GM21447 (cell line): ENCODE measurements at regions not wholly inside any gene's neighbourhood (a gene's known extent, or its start where the extent isn't known, plus 50 kb on each side); places are given as distances from the start of the nearest gene placed in this dataset.

Source experiments
- ATAC-seq: cut with Tn5 transposase; IDR thresholded peaks from one replicate; pipeline ENCODE4 v1.9.1; 2021; ENCODE audit not compliant: unreplicated experiment

DNA sequence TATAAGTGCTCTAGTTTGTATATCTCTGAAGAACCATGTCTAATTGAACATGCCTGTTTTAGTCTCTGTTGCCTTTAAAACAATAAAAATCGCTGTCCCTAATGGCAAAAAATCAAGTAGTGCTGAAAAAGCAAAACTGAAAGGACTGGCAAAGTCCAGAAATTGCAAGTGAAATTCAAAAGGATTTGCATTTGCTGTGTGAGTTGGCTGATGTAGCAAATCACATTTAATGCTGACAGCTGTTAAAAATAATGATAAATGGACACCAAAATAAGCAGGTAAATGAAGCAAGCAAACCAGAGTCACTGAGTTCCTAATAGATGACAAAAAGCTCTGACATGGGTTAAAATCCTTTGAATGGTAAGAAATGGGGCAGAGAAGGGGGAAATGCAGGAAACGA is 874.1 kb downstream of the GRM8 start:
- ATAC-seq: peak; percentile 66

DNA sequence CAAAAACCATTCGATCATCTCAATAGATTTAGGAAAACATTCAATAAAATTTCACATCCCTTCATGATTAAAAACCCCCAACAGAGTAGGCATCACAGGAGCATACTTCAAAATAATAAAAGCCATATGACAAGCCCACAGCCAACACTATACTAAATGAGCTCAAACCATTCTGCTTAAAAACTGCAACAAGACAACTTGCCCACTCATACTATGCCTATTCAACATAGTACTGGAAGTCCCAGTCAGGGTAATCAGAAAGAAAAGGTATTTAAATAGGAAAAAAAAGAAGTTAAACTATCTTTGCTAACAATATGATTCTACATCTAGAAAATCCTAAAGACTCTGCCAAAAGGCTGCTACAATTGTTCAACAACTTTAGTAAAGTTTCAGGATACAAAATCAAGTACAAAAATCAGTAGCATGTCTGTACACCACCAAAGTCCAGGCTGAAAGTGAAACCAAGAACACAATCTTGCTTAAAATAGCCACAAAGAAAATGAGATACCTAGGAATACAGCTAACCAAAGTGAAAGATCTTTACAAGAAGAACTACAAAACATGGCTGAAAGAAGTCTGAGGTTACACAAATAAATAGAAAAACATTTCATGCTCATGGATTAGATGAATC is 882.6 kb downstream of the GRM8 start:
- peak; percentile 93 for ATAC-seq

DNA sequence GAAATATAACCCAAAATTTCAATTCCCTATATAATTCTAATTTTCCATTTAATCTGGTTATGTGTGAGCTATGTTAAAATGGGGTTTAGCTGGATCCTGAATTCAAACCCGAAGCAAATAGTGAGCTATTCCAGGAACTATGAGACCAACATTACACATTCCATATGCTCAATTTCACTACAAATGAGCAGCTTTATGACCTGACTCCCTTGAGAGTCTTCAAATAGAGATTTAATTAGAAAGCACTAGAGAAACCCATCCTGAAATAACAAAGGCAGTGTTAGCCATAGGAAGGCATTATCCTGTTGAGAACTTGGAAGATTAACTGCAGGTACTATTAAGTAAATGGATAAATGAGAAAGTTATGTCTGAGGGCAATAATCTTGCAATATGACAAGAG is 890.0 kb downstream of the GRM8 start:
- no peak for ATAC-seq

DNA sequence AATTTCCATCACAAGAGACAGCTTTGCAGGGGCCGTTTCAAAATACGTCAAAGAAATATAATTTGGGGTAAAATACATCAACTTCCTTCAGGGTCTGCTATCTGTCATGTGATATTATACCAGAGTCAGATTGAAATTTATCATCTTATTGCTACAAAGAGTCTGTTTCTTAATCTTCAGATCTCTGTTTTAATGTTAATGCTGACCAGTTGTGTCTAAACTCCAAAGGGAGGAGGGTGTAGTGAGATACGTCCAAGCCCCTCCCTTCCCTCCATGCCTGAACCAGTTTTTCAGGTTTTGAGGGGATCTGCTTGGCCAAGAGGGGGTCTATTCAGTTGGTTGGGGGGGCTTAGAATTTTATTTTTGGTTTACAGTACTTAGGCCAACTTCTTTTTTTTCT is 891.6 kb downstream of the GRM8 start:
- no peak for ATAC-seq

DNA sequence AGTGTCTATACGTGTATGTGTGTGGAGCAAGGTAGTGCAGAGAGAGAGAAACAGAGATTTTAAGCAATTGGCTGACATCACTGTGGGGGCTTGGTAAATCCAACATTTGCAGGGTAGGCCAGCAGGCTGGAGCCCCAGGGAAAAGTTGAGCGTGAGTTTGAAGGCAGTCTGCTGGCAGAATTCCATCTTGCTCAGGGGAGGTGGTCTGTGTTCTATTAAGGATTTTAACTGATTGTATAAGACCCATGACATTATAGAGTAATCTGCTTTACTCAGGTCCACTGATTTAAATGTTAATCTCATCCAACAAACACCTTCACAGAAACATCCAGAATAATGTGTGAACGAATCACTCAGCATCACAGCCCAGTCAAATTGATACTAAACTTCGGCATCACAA is 912.9 kb downstream of the GRM8 start:
- no peak for ATAC-seq

DNA sequence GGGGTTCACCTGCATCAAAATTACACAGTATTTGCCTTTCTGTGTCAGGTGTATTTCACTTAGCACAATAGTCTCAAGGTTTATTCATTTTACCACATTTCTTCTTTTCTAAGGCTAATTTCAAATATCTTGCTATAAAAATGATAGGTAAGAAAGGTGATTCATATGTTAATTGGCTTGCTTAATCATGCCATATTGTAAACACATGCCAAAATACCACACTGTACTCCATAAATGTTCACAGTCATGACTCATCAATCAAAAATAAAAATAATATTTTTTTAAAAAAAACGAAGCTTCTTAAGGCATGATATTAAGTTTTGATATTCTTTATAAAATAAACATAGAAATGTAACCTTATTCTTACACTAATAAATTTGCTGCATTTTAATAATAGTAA is 947.1 kb downstream of the GRM8 start:
- ATAC-seq: no peak

DNA sequence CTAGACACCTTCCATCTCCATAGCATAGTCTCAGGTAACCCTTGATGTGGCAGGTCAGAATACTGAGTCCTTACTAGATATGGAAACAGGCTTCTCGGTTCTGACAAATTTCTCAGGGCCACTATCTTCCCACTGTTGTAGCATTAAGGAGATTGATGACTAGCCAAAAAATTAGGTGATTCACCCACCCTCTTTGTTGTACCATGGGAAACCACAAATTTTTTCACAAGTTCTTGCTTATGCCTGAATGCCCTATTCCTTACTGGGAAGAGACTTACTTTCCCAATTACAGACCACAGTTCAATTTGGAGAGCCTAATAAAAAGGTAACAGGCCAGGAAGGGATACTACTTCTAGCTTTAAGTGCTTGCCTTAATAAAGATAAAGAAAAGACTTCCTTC is 948.8 kb downstream of the GRM8 start:
- no peak for ATAC-seq

DNA sequence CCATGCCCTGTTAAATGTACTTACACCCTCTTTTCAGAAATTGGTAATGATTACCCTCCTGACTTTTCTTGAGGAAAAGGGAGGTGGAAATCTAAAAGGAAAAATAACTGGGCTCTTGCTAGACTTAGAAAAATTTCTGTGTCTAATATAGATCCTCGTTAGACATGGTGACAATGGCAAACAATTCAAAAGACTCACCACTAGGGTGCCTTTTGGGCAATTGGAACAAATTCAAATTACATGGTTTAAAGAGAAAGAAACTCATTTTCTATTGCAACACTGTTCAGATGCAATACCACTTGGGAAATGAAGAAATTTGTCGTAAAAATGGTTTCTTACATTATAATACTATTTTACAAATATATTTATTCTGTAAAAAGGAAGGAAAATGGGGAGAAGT is 950.1 kb downstream of the GRM8 start:
- ATAC-seq: no peak

DNA sequence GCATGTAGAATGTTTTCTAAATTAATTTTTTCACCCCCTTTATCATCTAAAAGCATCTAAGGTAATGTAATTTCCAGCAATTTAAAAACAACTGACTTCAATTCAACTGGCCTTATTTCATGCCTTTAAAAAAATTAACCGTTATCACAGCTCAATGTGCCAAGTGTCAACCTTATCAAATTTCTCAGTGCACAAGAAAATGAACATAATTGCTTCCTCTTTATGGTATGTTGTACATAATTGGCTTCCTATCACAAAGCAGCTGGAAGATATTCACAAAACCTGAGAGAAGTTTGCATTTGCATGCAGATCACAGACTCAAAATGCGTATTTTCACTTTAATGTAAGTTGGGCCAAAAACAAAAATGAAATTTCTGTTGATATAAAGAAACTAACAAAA is 966.4 kb downstream of the GRM8 start:
- no peak for ATAC-seq

DNA sequence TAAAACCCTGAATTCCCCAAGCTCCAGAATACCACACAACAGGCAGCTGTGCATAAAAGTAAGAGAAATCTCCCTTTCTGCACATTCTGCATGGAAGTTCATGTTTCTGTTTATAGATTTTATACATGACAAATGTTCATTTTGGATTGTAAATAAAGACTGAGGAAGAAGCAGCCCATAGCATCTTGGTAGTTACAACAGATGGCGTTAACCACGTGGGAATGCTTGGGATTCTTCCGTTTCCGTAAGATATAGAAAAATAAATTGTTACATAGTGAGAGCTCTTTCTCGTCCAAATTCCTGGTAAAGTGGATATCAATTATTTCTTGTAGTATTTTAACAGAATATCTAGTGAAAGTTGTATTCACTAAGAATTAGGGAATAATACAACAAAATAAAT is 1016.5 kb downstream of the GRM8 start:
- no peak for ATAC-seq

DNA sequence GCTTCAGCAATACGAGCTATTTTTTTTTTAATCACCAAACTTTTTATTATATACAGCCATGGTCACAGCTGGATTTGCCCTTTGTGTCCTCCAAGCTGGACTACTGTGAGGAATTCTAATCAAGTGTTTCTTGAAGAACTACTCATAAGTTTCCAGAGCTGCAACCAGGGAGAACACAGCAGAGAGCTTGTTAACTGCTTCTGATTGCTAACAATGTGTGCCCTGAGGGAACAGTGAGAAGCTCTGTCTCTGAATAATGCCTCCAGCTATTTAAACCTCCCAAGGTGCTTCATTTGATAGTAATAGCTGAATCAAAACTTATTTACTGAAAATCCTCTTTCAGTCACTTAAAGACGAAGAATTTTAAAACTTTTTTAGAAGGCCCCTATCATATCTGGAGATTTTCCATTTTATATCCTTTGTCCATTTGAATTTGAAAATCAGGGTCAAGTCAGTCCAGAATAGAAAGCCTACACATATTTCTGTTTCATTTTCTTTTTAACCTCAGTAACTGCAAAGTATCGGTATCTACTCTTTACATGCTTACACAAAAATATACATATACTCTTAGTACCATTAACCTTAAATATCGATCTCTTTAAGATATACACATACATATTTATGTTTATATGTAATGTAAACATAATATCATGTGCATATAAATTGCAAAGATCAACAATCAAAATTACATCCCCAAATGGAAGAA is 1024.2 kb downstream of the GRM8 start:
- no peak for ATAC-seq

DNA sequence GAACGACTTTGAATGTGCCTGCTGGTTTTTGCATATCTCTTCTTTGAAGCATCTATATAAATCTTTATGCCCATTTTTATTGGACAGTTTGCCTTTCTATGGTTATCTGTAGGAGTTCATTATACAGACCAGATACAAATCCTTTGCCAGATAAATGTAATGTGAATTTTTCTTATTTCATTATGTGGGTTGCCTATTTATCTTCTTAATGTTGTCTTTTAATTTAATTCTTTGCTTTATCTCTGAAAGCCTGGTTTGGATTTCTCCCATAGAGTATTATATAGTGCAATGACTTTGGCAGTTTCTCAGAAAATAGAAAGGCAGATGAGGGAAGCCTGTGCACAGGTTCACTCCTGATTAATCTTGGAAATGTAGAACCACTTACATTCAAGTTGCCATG is 1025.1 kb downstream of the GRM8 start:
- no peak for ATAC-seq

DNA sequence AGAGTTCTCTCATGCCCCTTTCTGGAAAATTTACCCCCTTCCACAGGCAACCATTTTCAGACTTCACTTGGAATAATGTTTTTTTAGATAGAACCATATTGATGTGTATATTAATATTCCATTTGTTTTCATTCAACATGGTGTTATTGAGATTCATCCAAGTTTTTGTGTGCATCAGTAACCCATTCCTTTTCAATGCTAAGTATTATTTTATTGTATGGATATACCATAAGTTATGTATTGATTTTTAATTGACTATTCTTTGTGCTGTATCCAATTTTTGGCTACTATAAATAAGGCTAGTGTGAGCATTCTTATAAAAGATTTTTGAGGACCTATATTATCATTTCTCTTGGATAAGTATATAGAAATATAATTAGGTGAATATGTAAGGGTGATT is 1025.7 kb downstream of the GRM8 start:
- ATAC-seq: no peak

DNA sequence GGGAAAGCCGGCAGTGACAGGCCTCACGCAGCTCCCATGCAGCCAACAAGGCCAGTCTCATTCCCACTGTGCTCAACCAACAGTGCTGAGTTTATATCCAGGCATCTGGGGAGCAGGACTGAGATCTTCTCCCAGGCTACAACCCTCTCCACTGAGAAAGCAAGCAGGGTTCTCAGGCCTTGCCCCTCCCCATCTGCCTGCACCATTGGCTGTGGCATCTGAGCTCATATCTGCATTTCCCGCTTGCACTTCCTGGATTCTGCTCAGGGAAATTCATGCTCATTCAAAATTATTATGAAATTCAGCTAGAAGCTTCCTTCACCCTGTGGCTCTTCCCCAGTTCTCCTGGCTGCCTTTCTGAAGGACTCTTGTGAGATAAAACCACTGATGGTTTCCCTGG is 1029.0 kb downstream of the GRM8 start:
- ATAC-seq: no peak

DNA sequence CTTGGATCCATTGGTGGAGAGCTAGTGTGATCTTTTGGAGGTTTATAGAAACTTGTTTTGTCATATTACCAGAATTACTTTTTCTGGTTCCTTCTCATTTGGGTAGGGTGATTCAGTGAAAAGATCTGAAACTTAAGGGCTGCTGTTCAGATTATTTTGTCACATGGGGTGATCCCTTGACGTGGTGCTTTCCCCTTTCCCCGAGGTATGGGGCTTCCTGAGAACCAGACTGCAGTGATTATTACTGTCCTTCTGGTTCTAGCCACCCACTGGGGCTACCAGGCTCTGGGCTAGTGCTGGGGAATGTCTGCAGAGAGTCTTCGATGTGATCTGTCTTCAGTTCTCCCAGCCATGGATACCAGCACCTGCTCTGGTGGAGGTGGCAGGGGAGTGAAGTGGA is 1030.0 kb downstream of the GRM8 start:
- no peak for ATAC-seq

DNA sequence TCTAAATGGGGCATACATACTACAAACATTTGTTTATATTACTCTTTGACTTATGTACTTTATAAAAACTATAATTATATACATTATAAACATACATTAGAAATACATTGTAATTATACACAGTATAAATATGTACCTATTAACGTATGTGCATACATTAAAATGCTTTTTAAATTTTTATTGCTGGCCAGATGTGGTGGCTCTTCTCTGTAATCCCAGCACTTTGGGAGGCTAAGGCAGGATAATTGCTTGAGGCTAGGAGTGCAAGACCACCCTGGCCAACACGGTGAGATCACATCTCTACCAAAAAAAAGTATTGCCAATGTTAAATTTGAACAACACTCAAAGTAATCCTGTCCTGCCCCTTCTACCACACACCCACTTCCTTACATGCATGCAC is 1037.0 kb downstream of the GRM8 start:
- ATAC-seq: no peak

DNA sequence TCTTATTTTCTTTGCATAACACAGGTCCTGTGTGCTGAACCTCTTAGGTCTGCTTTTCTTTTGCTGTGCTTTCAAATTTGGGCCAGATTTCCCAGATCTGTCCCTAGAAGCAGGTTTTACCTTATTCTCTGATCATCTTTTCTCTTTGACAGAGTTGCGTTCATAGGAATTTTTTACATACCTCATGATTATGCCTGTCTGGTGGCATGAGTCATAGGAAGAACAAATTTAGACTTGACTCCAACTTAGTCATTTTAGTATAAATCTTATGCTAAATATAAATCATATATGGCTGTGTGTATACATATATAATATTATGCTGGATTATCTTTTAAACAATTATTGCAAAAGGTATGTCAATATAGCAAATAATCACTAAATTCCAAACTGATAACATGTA is 1038.9 kb downstream of the GRM8 start:
- no peak for ATAC-seq

DNA sequence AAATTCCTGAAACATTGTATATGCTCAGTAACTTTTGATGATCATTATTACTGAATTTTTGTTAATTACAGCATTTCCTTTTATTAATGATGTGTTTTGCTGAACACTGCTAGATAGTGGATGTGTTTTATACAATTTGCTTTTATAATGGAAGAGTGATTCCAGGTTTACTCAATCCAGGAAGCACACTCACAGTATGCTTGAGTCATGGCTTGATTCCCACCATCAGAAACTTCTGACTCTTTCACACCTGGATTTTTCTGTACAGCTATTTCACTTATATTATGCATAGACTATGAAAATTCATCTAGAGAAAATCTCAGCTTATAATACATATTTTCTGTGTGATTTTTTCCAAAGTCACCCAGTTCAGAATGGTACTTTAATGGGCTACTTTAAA is 1040.9 kb downstream of the GRM8 start:
- ATAC-seq: no peak

DNA sequence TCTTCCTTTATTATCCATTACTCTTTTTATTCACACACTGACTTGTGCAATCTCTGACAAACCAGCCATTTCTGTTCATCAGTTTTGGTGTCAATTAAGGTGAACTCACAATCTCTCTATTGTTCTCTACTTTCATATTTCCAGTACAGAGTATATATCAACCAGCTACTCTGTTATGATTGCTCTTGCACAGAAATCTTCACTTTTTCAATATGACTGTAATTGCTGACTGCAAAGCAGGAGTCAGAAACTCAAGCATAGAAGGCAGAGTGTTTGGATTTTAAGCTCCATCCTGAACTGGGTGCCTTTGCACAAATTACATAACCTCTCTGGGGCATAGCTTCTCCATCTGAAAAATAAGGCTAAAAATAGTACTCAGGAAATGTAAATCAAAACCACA is 1042.0 kb downstream of the GRM8 start:
- no peak for ATAC-seq

DNA sequence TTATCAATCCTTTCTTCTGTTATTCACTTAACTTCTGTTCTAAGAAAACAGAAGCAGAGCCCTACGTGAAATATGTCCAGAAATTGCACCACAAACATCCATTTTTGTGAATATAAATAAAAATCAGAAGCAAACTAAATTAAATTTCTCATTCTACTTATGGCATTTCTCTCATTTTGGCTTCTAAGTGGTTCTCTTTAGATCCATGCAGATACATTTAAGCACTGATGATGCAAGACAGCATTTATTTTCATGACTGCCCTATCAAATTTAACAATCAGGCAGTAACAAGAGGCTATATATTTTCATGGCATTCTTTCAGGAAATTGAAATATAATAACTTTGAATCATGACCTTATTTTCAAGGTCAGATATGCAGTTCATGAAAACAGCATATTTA is 1049.6 kb downstream of the GRM8 start:
- ATAC-seq: no peak

DNA sequence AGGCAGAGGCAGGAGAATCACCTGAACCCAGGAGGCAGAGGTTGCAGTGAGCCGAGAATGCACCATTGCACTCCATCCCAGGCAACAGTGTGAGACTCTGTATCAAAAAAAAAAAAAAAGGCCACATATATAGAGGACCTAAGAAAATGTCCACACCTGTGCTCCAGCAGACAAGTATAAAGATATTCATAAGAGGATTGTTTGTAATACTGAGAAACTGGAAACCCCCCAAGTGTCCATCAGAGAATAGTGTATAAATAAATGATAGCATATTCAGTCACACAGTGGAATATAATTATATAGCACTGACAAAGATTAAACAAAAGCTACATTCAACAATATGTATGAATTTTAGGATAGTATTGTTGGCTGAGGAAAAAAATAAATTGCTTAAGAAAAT is 1050.6 kb downstream of the GRM8 start:
- no peak for ATAC-seq

DNA sequence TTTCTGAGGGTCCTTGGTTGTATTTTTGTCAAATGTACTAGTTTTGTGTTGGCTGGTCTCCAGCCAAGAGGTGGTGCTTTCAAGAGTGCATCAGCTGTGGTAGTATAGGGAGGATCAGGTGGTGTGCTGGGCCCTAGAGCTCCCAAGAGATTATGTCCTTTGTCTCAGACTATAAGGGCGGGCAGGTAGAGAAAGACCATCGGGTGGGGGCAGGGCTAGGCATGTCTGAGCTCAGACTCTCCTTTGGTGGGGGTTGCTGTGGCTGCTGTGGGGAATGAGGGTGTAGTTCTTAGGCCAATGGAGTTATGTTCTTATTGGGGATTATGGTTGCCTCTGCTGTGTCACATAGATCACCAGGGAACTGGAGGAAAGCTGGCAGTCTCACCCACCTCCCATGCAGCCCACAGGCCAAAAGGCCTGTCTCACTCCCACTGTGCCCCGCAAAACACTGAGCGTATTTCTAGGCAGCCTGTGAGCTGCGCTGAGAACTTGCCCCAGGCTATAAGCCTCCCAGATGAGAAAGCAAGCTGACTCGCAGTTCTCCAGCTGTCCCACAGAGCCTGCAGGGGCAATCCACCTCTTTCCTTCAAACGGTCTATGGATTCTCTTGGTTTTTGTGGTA is 1066.7 kb downstream of the GRM8 start:
- no peak for ATAC-seq

DNA sequence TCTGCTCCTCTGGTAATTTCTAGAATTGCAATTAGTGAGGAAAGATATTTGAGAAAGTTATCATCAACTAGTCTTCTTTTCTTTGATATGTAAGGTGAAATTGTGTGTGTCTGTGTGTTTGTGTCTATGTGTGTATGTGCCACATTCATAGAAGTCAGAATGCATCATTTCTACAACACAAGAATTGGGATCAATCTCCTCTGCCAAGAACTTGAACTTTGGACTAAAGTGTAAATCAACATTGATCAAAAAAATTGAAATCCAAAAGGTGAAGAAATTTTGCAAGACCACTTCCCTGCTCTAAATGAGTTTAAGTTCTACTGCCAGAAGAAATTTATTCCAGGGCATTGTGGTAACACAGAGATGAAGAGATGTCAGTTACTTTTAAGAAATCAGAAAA is 1072.8 kb downstream of the GRM8 start:
- ATAC-seq: no peak
